NCI-H1436 treated with DMSO at 0.1 percent for 48 hours (cell line): ENCODE measurements at regions not wholly inside any gene's neighbourhood (a gene's known extent, or its start where the extent isn't known, plus 50 kb on each side); places are given as distances from the start of the nearest gene placed in this dataset.

ENCODE experiments used
- DNase-seq: peaks from one replicate; lab custom pipeline; 2025; lab: John Stamatoyannopoulos, UW

DNA sequence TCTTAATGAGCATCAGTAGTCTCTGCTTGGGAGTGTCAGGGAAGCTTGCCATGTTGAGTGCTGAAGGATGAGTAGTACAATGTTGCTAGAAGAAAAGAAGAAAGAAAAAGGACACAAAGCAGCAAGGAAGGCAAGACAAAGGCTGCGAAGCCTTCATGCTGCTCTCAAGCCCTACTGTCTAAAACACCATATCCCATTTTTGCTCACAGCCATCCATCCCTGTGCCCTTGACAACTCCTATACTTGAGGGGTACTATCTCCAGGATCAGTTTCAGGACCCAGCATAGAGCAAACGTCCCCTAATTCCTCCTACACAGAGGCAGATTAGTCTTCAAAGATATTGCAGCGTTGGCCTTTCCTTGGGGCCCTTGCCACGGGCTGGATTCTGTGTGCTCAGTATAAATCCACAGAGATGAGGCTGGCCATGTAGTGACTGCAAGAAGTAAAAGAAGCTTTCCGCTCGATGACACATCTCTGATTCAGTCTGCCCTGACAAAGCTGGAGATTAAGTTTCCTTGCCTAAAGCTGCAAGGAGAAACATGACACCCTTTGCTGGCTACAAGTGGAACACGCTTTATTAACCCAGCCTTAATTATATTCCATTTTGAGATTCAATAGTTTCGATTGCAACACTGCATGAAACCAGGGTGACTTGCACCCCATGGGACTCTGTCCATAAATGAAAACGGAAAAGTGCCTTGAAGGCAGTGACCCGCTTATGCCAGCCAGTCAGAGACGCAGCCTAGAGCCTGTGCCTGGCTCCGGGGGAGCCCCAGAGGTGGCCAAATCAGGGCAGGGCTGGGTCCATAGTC lies 304.6 kb downstream of the ACTL7B start:
- DNase-seq: peak; percentile 66

DNA sequence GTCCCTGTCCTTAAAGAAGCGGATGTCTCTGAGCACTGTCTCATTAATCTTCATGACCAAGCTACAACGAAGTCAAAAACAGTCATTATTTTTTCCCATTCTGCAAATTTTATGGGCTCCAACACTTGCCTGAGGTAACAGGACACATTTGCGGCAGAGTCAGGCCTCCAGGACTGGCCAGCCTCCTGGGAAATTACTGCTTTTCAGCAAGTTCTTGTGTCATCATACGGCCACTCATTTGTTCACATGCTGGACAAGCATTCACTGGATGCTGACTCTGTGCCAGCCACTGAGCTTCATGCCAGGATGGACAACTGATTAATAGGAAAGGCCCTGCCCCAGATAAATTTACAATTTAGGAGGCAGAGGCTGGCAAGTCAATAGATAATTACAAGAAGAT lies 305.7 kb downstream of the ACTL7B start:
- DNase-seq: no peak

DNA sequence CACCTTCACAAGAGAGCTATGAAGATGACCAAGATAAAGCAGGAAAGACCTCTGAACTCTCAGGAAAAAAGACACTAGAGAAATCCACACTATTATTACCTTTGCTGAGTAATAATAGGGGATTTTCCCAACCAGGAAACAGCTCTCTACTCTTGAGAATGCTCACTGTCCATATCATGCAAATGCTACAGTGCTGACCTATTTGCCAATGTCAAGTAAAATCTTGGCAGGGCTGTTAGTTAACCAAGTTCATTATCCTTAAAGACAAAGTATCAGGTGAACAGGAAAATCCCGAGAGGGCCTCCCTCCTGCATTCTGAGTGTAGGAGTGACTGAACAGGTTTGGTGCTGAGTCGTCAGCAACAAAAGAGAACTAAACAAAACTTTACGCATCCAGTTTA lies 306.6 kb downstream of the ACTL7B start:
- DNase-seq: no peak

DNA sequence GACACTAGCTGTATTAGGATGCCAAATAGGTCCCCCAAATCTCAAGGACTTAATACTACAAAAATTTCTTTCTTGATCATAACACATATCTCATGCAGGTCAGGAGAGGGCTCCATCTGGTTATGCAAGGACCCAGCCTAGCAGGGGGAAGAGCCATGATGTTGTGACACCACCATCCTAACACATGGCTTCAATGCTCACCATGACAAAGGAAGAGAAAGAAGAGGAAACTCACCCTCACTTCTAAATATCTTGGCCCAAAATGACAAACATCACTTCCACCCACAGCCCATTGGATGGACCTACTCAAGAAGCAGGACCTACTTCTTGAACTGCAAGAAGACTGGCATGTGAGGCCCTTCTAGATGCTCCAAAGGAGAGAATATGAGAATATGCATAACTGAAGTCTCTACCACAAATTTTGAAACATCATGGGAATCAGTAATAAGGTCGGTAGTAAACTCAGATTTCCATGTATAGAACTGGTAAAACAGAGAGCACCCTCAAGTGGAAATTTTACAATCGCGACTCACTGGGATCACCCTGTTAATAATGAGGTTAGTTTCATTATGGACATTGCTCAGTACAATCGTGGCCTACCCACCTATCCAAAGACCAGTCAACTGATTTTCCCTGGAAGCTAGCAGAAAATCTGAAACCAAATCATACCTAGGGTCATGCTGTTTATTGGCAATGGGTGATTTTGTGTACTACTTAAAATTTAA lies 308.2 kb downstream of the ACTL7B start:
- no peak for DNase-seq

DNA sequence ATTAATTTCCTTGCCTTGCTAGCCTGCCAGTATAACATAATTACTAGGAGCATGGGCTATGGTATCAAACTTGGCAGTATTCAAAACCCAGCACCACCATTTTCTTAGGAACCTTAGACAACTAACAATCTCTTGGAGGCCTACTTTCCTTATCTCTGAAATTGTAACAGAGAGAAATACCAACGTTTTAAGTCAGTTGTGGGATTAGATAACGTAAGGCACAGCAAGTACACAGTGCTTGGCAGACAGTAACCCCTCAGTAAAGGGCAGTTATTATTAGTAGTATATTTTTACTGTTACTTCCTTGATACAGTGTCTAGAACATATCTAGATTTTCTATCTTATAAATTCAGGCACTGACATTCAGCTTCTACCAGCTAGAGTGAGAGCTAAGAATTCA lies 309.6 kb downstream of the ACTL7B start:
- no peak for DNase-seq

DNA sequence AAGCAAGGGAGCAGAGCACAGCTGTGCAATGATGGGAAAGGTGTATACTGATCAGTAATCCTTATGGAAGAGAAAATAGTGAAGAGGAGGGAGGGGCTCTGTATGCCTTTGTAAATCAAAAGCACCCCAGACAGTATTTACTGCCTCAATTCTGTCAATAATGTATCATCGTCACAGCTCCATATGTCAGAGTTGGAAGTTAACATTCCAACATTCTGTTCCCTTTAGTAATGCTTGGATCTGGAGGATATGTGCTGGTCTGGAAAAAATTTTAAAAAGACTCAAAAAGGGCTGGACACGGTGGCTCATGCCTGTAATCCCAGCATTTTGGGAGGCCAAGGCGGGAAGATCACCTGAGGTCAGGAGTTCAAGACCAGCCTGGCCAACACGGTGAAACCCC lies 310.4 kb downstream of the ACTL7B start:
- DNase-seq: no peak

DNA sequence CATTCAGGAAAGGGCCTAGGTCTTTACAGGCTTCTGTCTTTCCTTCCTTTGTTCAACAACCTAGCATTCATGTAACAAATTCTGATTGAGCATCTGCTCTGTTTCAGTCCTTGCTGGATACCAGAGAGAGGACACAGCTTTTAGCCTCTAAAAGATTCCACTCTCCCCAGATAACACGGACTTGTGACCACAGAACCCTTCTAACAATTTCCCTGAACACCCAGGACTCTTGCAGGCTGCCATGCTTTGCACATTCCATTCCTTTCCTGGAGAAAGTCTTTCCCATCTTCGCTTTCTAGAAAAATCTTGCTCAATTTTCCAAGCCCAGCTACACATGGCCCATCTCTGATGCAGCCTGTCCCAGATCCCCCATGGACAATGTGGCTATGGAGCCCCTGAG lies 310.9 kb downstream of the ACTL7B start:
- DNase-seq: no peak

DNA sequence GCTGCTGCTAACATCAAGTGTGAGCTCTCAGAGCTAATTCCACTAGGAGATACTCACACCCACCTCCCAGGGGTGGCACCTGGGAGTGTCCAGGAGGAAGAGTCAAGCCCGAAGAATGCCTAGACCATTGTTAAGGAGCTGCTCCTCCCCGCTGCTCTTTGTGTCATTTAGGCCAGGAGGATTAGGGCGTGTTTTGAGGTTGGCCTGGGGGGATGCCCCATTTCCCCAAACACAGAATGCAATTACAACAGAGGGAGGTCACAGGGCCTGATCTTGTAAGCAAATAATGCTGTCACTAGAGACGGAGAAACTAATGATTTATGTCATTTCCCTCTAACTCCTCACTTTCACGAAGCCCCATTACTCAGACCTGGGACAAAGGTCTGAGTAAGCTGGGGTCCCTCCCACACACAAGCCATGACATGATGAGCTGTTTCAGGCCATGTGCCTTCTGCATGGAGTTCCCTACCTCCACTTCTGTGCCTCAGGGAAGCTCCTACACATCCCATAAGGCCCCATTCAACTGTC lies 312.5 kb downstream of the ACTL7B start:
- DNase-seq: no peak

DNA sequence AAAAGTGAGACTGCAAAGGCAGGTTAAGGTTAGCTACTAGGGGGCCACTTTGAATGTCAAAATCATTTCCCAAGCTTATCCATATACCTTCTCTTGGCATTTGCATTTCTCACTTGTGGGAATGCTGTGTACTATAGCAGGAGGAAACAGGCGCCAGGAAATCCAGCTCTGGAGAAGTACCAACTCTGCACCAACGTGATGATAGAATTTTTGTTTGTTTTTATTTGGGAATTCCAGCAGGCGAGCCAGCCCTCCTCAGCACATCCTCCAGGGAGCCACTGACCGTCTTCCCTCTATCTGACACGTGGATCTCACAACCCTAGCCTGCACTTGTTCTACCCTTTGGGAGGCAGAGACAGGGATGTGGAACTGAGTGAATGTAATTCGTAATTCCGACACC lies 318.0 kb downstream of the ACTL7B start:
- DNase-seq: no peak

DNA sequence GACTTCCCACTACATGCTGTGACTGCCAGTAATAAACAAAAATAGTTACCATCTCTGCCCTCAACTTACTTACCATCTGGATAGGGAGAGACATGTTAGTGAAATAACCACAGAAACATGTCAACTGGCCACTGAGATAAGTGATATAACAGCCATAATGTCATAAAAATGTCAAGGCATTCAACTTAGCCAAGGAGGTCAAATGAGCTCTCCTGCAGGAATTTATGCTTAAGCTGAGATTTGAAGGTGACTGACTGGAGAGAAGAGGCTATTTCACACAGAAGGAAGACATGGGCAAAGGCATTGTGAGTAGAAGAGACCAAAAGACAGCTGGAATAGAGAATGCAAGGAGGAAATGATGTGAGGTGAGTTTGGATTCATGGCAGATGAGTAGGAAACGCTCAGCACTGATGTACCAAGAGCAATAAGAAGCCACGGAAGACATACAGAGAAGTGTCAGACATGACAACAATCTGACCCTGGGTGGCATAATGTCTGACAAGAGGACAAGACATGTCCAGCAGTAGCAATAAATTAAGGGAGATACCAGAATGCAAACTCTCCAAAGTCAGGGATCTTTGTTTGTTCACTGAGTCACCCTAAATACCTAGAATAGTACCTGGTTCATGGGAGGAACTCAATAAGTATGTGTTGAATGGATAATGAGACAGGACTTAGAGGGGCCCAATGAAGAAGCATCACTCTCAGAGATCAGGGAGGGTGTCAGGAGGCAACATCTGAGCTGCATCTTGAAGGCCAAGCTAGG lies 318.8 kb downstream of the ACTL7B start:
- DNase-seq: no peak

DNA sequence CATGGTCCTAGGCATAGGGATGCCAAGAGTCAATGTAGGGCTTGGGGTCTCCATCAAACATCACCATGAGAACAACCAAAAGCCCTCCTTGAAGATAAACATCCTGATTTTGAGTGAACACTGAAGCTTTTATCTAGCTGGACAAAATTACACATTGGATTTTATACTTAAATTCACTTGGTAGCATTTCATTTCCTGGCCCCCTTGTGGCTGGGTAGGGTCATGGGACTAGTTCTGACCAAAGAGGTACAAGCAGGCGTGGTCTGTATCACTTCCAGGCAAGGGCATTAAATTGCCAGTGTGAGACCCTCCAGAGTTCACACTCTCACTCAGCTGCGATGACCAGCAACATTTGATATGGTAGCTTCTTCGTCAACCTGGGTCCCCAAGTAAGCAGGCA lies 320.3 kb downstream of the ACTL7B start:
- DNase-seq: no peak

DNA sequence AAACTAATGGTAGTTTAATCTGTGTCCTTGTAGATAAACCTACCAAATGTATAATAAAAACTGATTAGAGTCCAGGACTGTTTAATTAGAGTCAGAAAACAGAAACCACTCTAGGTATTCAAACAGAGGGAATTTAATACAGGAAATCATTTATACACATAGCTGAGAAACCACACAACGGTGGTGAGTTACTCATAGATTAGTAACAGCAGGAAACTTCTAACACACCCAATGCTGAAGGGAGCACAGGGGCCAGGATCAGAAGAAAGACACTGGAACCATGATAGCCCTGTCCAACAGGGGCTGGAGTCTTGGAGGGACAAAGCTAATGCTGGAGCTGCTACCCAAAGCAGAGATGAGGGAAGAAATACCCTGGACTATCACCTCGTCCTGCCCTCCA lies 321.0 kb downstream of the ACTL7B start:
- DNase-seq: no peak

DNA sequence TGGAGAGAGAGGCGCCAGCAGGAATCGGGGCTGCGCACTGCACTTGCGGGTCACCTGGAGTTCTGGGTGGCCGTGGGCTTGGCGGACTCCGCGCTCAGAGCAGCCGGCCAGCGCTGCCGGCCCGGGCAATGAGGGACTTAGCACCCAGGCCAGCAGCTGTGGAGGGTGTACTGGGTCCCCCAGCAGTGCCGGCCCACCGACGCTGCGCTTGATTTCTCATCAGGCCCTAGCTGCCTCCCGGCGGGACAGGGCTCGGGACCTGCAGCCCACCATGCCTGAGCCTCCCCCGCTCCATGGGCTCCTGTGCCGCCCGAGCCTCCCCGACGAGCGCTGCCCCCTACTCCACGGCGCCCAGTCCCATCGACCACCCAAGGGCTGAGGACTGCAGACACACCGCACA lies 325.6 kb downstream of the ACTL7B start:
- DNase-seq: no peak

DNA sequence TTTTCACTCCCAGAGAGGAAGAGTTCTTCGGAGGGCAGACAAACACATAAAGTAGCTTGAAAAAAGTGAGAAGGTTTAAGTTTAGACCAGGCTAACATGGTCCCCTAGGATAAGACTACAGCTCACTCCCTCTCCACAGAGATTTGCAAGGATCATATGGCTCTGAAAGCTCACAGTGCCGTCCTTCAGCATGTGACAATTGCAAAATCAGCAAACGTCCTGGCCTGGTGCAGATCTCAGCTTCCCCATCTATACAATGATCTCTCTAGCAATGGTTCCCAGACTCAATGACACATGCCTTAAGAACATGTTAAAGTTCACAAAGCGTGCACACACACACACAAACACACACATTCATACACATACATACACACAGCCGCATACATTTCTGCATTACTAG lies 327.6 kb downstream of the ACTL7B start:
- DNase-seq: no peak

DNA sequence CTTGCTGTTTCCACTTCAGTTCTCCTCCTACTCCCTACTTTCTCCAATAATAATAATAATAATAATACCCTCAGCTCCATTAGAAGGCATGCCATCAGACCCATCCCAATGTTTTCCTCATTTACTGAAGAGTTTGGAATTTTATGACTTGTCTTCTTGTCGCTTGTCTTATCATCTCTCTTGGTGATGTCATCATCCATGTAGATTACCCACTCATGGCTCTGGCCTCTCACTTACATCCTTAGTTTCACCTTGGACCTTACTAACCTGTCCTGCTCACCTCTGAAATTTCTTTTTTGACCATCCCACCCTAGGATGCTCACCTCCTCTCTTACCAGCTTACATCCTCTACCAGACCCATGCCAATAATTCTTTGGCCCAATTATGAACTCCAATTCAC lies 329.3 kb downstream of the ACTL7B start:
- no peak for DNase-seq

DNA sequence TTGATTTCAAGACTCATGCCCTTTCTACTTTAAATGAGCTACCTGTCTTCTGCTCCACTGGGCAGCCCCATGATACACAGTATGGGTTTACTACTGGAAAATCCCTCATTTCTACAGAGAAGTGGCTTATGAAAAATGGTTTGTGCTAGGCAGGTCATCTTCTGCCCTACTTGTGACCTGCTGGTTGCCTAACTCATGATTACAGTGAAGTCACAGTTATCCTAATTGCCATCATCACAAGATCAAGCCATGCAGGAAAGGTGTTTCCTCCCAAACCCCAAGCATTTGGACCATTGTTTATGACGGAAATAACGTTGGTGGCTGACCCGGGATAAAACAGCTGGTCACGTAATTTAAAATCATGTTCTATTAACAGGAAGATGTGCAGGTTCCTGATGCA lies 330.6 kb downstream of the ACTL7B start:
- no peak for DNase-seq

DNA sequence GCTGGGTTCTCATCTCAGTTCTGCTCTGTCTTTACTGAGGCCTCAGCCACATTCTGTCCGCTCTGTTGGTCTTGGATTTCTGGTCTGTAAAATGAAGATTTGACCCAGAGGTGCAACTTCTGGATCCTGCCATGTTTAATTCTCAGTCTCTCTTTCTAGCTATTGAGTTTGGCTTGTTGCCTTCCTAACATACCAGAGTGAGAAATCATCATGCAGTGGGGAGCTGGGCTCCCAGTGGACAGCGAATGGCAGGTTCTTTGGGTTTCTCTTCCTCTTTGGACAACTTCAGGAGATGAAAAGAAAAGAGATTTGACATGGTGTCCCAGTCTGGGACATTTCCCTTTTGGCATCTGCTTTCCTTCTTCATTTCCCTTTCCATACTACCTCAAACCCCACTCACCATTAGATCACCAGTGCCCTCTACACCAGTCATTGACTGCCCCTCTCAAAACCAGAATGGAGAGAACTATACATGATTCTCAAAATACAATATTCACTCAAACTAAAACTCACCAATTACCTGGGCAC lies 334.7 kb downstream of the ACTL7B start:
- DNase-seq: no peak

DNA sequence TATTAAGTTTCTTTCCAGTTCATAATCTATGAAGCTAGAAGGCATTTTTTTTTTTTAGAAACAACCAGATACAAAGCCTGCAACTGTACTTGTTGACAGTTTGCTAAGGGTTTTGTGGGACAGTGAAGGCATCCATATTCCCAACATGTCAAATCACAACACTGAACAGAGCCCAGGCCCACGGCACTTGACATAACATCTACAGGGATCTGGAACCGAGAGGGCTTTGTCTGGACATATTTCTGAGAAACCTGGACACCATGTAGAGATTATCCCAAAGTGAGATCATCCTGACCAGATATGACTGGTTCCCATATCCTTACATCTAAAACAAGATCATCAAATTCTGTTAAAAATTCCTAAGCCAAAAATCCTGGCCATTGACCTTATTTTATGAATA lies 336.3 kb downstream of the ACTL7B start:
- no peak for DNase-seq

DNA sequence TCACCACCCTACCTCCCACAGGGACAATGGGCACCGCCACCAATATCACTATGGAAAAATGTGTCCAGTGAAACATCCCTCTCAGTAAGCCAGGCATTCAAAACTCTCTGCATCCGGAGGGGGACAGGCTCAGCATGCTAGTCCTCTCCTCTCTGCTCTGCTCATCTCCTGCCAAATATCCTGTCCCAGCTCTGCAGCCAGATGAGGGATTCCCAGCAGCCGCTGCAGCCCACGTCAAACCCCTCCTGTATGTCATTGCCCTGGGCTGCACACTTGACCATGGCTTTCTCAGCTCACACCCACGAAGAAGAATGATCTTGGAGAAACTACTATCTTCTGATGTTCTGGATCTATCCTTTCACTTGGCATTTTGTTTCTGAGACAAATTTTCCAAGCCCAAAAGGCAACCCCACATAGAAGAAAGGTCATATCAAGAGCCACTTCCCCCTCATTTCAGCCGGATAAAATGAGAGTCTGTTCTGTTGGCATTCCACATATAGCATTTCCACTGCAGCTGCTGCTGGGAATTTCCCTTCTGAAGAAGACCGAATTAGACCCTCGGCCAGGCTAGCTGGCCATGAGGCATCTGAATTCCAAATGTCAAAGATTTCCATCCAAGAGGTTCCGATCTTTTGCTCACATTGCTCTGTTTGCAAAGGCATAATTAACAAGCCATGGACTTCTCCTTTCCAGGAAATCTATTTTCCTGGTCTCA lies 338.0 kb downstream of the ACTL7B start:
- DNase-seq: no peak

DNA sequence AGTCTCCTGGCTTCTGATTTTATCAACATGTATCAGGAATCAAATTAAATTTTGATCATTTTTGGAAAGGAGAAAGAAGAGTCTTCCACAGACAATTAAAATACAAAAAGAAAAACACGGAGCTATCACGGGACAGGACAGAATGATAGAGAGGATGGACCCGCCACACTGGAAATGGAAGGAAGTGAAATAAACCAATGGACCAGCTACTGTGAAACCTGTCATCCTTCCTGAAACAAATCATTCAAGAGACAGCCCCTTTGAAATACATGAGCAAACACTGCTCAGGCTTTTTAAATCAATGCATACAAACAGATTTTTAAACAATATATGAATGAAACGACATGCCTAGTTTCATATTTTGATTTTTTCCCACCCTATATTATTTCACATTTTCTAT lies 339.4 kb downstream of the ACTL7B start:
- DNase-seq: no peak

DNA sequence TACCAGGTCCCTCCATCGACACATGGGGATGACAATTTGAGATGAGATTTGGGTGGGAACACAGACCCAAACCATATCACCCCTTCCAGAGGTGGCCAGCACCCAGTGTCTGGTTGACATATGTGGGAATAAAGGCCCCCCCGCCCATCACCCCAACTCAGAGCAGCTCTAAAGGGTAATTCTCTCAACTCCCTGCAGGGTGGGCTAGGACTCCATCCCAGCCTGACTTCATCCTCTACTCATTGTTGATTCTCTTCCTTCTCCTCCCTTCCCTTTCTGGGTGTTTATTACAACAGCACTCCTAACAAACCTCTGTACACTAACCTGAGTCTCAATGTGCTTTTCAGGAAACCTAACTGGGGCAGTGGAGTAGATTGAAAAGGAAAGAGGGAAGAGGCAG lies 339.9 kb downstream of the ACTL7B start:
- DNase-seq: no peak
